Erythroblast (primary cell): ENCODE measurements at regions not wholly inside any gene's neighbourhood (a gene's known extent, or its start where the extent isn't known, plus 50 kb on each side); places are given as distances from the start of the nearest gene placed in this dataset.

Source experiments
- GATA1 ChIP-seq: IDR thresholded peaks from 2 replicates; pipeline ENCODE4 v1.6.1; 2011; ENCODE audit warnings: low read depth, mild to moderate bottlenecking, control low read depth, low read length, moderate library complexity
- POLR2A ChIP-seq: IDR thresholded peaks from 2 replicates; pipeline ENCODE4 v1.6.1; 2011; ENCODE audit warnings: mild to moderate bottlenecking, low read length

DNA sequence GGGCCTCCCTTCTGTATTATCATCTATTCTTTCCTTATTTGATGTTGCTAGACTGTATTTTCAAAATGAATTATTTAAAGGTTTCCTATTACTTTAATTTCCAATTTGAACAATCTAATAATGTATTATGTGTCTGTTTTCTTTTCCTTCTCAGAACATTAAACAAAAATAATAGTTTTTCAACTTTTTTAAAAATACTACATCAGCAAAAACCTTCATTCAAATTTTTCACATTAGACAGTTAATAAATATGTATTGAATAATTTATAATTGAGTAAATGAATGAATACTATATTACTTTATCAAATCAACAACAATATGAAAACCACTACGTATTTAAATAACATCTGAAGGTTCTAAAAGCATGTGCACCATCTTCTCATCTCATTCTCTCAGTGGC, 644.1 kb upstream of the SEMA3D start:
- TF ChIP-seq GATA1 = no peak
- no peak for TF ChIP-seq POLR2A
